PC-9 (cell line): ENCODE measurements at regions not wholly inside any gene's neighbourhood (a gene's known extent, or its start where the extent isn't known, plus 50 kb on each side); places are given as distances from the start of the nearest gene placed in this dataset.

Experiments
- BruUV-seq: library from RNA; stranded (reverse); fragments of 400-500 nt; replicated peaks from 2 replicates; lab custom pipeline; 2021; lab: Mats Ljungman, UMichigan
- CTCF ChIA-PET: fragments of 300-600 bp; sonication (Branson Sonifier 250); formaldehyde crosslinking; loops from one replicate; lab custom pipeline; 2022; ENCODE audit warnings: antibody characterized with exemption; lab: Charles Lee
- POLR2A ChIA-PET: fragments of 300-600 bp; sonication (Branson Sonifier 250); formaldehyde crosslinking; loops from one replicate; lab custom pipeline; 2022; ENCODE audit warnings: antibody characterized with exemption; ENCODE audit not compliant: unreplicated experiment; lab: Charles Lee
- DNase-seq, 2 experiments: peaks; one replicate each; pipeline versions ENCODE4 v3.0.0 to v3.0.0-alpha.2; 2015 to 2022; ENCODE audit warnings: mixed read lengths in 1 of 2
- H2AFZ ChIP-seq: fragments of 200-600 bp; sonication (generic); 2 replicates; pipeline ENCODE4 v1.8.1; 2017; ENCODE audit warnings: antibody characterized with exemption
- H3F3A ChIP-seq: fragments of 200-600 bp; sonication (generic); 2 replicates; pipeline ENCODE4 v1.8.1; 2017; ENCODE audit warnings: antibody characterized with exemption, mild to moderate bottlenecking, low read depth; ENCODE audit not compliant: insufficient read depth
- H3K27ac ChIP-seq: fragments of 200-600 bp; sonication (generic); 2 replicates; pipeline ENCODE4 v1.6.1; 2016; ENCODE audit warnings: mixed run types
- H3K27me3 ChIP-seq: fragments of 200-600 bp; sonication (generic); 2 replicates; pipeline ENCODE4 v1.6.1; 2016; ENCODE audit warnings: low read depth, mixed run types; ENCODE audit not compliant: insufficient read depth
- H3K36me3 ChIP-seq: fragments of 200-600 bp; sonication (generic); 2 replicates; pipeline ENCODE4 v1.6.1; 2016; ENCODE audit warnings: low read depth, mixed run types
- H3K4me1 ChIP-seq: fragments of 200-600 bp; sonication (generic); replicated peaks from 2 replicates; pipeline ENCODE4 v1.6.1; 2016; ENCODE audit warnings: mixed run types; ENCODE audit not compliant: insufficient read depth
- H3K4me2 ChIP-seq: fragments of 200-600 bp; sonication (generic); 2 replicates; pipeline ENCODE4 v1.6.1; 2017; ENCODE audit warnings: mixed run types
- H3K4me3 ChIP-seq: fragments of 200-600 bp; sonication (generic); 2 replicates; pipeline ENCODE4 v1.6.1; 2016; ENCODE audit warnings: mixed run types
- H3K79me2 ChIP-seq: fragments of 200-600 bp; sonication (generic); 2 replicates; pipeline ENCODE4 v1.6.1; 2017; ENCODE audit warnings: low read depth, mixed run types
- H3K9me2 ChIP-seq: fragments of 200-600 bp; sonication (generic); 2 replicates; pipeline ENCODE4 v1.8.1; 2017; ENCODE audit warnings: mild to moderate bottlenecking; ENCODE audit not compliant: insufficient read depth
- H3K9me3 ChIP-seq: fragments of 200-600 bp; sonication (generic); 2 replicates; pipeline ENCODE4 v1.8.1; 2016; ENCODE audit warnings: low read depth; ENCODE audit not compliant: insufficient read depth
- H4K20me1 ChIP-seq: fragments of 200-600 bp; sonication (generic); 2 replicates; pipeline ENCODE4 v1.8.1; 2017; ENCODE audit not compliant: insufficient read depth
- CTCF ChIP-seq: fragments of 200-600 bp; sonication (generic); conservative IDR thresholded peaks from 2 replicates; pipeline ENCODE4 v1.6.1; 2017; ENCODE audit warnings: mixed run types, antibody characterized with exemption, mild to moderate bottlenecking, moderate library complexity
- EZH2 ChIP-seq: fragments of 200-600 bp; sonication (generic); IDR thresholded peaks from 2 replicates; pipeline ENCODE4 v1.8.0; 2017; ENCODE audit warnings: antibody characterized with exemption, low read depth
- intact Hi-C: fragments of 100-400 bp; cut with micrococcal nuclease; formaldehyde crosslinking; loops from one replicate; pipeline ENCODE4 v1.10.0; 2022; ENCODE audit not compliant: unreplicated experiment

GRCh38 chr2:9108210-9108967 lies 98.2 kb upstream of the ASAP2 start:
- Histone ChIP-seq H3K36me3 (no peaks in the 10 kb centered on the region), H4K20me1 (no peaks in the 10 kb centered on the region), H3K9me2 (no peaks in the 10 kb centered on the region), H3K27me3 (no peaks in the 10 kb centered on the region), H3K4me1 (peaks cover 81% of the 10 kb centered on the region), H3K9me3 (no peaks in the 10 kb centered on the region), H3F3A (peaks cover 54% of the 10 kb centered on the region), H3K79me2 (no peaks in the 10 kb centered on the region), H3K27ac (no peak overlapping the region), H2AFZ (no peak overlapping the region), H3K4me3 (no peak overlapping the region), H3K4me2 (no peak overlapping the region)
- CTCF ChIA-PET: no interaction called here
- TF ChIP-seq CTCF: no peak
- no peak for TF ChIP-seq EZH2
- no TSS peak for BruUV-seq
- DNase-seq: no peak
- intact Hi-C loops: no loop called here
- POLR2A ChIA-PET: no interaction called here

GRCh38 chr2:9107168-9108025 lies 99.2 kb upstream of the ASAP2 start:
- Histone ChIP-seq H3K9me2 (no peaks in the 10 kb centered on the region), H3K4me2 (no peak overlapping the region), H4K20me1 (no peaks in the 10 kb centered on the region), H3K36me3 (no peaks in the 10 kb centered on the region), H3F3A (peaks cover 56% of the 10 kb centered on the region), H3K9me3 (no peaks in the 10 kb centered on the region), H3K4me3 (no peak overlapping the region), H2AFZ (no peak overlapping the region), H3K27me3 (no peaks in the 10 kb centered on the region), H3K79me2 (no peaks in the 10 kb centered on the region), H3K27ac (no peak overlapping the region), H3K4me1 (peaks cover 82% of the 10 kb centered on the region)
- POLR2A ChIA-PET: interaction anchor here (0.5 kb wide), 1 partner anchor 49 kb away, joined by 3 read pairs; no protein-coding TSS in a partner anchor
- TF ChIP-seq EZH2 (no peak), CTCF (no peak)
- intact Hi-C loops: no loop called here
- peak in 1 of 2 experiments; percentile 36 for DNase-seq
- CTCF ChIA-PET: no interaction called here
- BruUV-seq: no TSS peak

- no TSS peak for BruUV-seq
- no peak overlapping the region for H3K4me3 ChIP-seq
Observed at GRCh38 chr2:9106338-9107167, 100.1 kb upstream of the ASAP2 start.

More at GRCh38 chr2:9106338-9107167, 100.1 kb upstream of the ASAP2 start:
- H3K27me3 ChIP-seq: no peaks in the 10 kb centered on the region
- CTCF ChIA-PET: no interaction called here
- no peaks in the 10 kb centered on the region for H3K9me3 ChIP-seq
- H3K79me2 ChIP-seq: no peaks in the 10 kb centered on the region
- no peak overlapping the region for H2AFZ ChIP-seq
- no peak overlapping the region for H3K27ac ChIP-seq
- H3K36me3 ChIP-seq: no peaks in the 10 kb centered on the region
- H3K9me2 ChIP-seq: no peaks in the 10 kb centered on the region
- TF ChIP-seq CTCF (no peak), EZH2 (no peak)
- POLR2A ChIA-PET: interaction anchor here (0.5 to 0.7 kb wide), 3 partner anchors 48 to 332 kb away, joined by 3 to 5 read pairs (median 3); no protein-coding TSS in a partner anchor
- H3F3A ChIP-seq: peaks cover 58% of the 10 kb centered on the region
- DNase-seq: no peak
- intact Hi-C loops: no loop called here
- peaks cover 82% of the 10 kb centered on the region for H3K4me1 ChIP-seq
- no peak overlapping the region for H3K4me2 ChIP-seq
- no peaks in the 10 kb centered on the region for H4K20me1 ChIP-seq
